ENCODE measurements at regions not wholly inside any gene's neighbourhood (a gene's known extent, or its start where the extent isn't known, plus 50 kb on each side); places are given as distances from the start of the nearest gene placed in this dataset.
"Not testable (repeated sequence)": the region's sequence is repeated elsewhere in the genome, so short reads cannot be mapped to it uniquely, and the experiment has no call there.

GRCh38 chr13:39836038-39836437, 180.6 kb downstream of the COG6 start:
- Histone ChIP-seq H3K4me3 (no peak overlapping the region), H3K27me3 (no peaks in the 10 kb centered on the region), H3K4me1 (no peaks in the 10 kb centered on the region), H3K27ac (no peak overlapping the region), H3K36me3 (no peaks in the 10 kb centered on the region), H3K9me3 (no peaks in the 10 kb centered on the region)
- no peak for TF ChIP-seq CTCF (IDR thresholded peaks at IDR 0.05)
- 79 to 84% methylated on average over 2 of the region's 2 CpGs for WGBS, 2 donors
- intact Hi-C loops (cut with DNase I): no loop called here
- DNase-seq: no peak
- no peak for ATAC-seq

GRCh38 chr13:39837866-39838265, 182.4 kb downstream of the COG6 start:
- H3K4me1 ChIP-seq; H3K4me3 ChIP-seq; H3K9me3 ChIP-seq; DNase-seq; H3K36me3 ChIP-seq; H3K27me3 ChIP-seq; intact Hi-C loops (cut with DNase I); ATAC-seq; H3K27ac ChIP-seq: not testable (repeated sequence)
- WGBS, 2 donors: 90 to 94% methylated on average over 1 of the region's 1 CpG

- TF ChIP-seq CTCF (IDR thresholded peaks at IDR 0.05): no peak
Measured at GRCh38 chr13:39840201-39840600, 184.7 kb downstream of the COG6 start.

GRCh38 chr13:39847336-39847735, 191.9 kb downstream of the COG6 start:
- TF ChIP-seq CTCF (IDR thresholded peaks at IDR 0.05): no peak
- Histone ChIP-seq H3K4me3 (no peak overlapping the region), H3K36me3 (no peaks in the 10 kb centered on the region), H3K4me1 (no peaks in the 10 kb centered on the region), H3K9me3 (peaks cover 0 to 15% (median 0%) of the 10 kb centered on the region in 11 donors), H3K27ac (no peak overlapping the region), H3K27me3 (no peaks in the 10 kb centered on the region)
- intact Hi-C loops (cut with DNase I): no loop called here
- WGBS, 2 donors: 71 to 72% methylated on average over 3 of the region's 3 CpGs
- DNase-seq (no peak), ATAC-seq (no peak)

More at GRCh38 chr13:39840201-39840600, 184.7 kb downstream of the COG6 start:
- Histone ChIP-seq H3K4me3 (no peak overlapping the region), H3K4me1 (no peaks in the 10 kb centered on the region), H3K36me3 (no peaks in the 10 kb centered on the region), H3K9me3 (no peaks in the 10 kb centered on the region), H3K27ac (no peak overlapping the region), H3K27me3 (no peaks in the 10 kb centered on the region)
- DNase-seq (no peak), ATAC-seq (no peak)
- intact Hi-C loops (cut with DNase I): no loop called here
- WGBS, 2 donors: 80 to 88% methylated on average over 3 of the region's 3 CpGs

- Histone ChIP-seq H3K36me3 (no peaks in the 10 kb centered on the region), H3K4me3 (no peak overlapping the region), H3K4me1 (no peaks in the 10 kb centered on the region), H3K27ac (no peak overlapping the region), H3K27me3 (peaks cover 0 to 4% (median 0%) of the 10 kb centered on the region in 7 donors), H3K9me3 (peaks cover 0 to 27% (median 0%) of the 10 kb centered on the region in 11 donors)
- WGBS, 2 donors: 76 to 85% methylated on average over 4 of the region's 4 CpGs
- no peak for TF ChIP-seq CTCF (IDR thresholded peaks at IDR 0.05)
- intact Hi-C loops (cut with DNase I): no loop called here
- ATAC-seq: no peak
- DNase-seq: no peak
Measured at GRCh38 chr13:39855236-39855635, 199.8 kb downstream of the COG6 start.

Measured in heart right ventricle (tissue), 16 donors.